GM18511 (cell line): ENCODE measurements at regions not wholly inside any gene's neighbourhood (a gene's known extent, or its start where the extent isn't known, plus 50 kb on each side); places are given as distances from the start of the nearest gene placed in this dataset.

Experiments used
- ATAC-seq: cut with Tn5 transposase; IDR thresholded peaks from one replicate; pipeline ENCODE4 v1.9.1; 2021; ENCODE audit warnings: mild to moderate bottlenecking, moderate library complexity; ENCODE audit not compliant: unreplicated experiment

- no peak for ATAC-seq
Observed at GRCh38 chr2:200171731-200172482, 134.6 kb upstream of the SPATS2L start.

DNA sequence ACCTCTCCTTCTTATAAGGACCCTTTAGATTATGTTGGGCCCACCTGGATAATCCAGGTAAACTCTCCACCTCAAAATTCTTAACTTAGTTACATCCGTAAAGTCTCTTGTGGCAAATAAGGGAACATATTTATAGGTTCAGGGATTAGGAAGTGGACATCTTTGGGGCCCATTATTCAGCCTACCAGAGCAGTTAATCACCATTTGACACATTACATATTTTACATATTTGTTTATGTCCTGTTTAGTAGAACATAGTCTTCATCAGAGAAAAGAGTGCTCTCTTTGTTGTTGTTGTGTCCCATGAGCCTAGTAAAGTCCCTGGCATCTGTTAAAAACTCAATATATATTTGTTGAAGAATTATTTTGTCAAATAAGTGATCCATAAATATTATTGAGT, 134.0 kb upstream of the SPATS2L start:
- ATAC-seq: no peak

DNA sequence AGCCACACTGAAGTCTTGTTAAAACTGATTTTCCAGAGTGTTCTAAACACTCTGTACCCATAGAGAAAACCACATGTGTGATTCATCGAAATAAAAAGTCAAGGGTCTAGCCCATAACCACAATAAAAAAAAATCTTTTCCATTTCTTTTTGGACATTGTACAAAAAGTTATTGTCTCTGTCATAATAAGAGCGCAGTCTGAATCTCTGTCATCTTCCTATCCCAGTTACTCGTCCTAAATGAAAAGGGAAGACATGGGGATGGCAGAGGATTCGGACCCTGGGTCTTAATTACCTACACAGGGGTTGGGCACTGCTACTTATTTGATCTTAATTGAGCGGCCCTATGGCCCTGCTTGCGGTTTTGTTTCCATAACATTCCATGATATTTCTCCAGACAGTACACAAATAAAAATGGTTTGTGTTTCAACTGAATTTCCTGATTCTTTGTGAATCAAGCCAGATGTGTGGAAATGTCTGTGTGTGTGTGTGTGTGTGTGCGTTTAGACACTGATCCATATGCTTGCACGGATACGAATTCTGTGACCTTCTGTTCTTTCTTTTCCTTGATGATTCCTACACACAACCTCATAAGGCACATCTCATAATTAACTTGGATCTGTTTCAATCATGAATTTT, 133.4 kb upstream of the SPATS2L start:
- ATAC-seq: no peak

DNA sequence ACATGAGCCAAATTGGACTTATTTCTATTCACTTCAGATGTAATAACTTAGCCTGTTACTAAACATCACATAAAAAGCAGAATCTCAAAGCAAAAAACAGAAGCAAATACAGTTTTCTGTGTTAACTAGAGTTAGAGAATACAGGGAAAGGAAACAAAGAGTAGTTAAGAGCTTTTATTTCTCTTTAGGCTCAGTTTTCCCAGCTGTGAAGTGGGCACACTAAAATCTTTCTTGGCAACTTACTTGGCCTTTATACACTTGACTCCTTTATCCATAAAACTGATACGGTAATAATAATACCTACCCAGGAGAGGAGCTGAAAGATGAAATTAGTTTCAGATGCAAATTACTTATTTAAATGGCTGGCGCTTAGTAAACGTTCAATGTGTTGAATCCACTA, 132.8 kb upstream of the SPATS2L start:
- no peak for ATAC-seq

DNA sequence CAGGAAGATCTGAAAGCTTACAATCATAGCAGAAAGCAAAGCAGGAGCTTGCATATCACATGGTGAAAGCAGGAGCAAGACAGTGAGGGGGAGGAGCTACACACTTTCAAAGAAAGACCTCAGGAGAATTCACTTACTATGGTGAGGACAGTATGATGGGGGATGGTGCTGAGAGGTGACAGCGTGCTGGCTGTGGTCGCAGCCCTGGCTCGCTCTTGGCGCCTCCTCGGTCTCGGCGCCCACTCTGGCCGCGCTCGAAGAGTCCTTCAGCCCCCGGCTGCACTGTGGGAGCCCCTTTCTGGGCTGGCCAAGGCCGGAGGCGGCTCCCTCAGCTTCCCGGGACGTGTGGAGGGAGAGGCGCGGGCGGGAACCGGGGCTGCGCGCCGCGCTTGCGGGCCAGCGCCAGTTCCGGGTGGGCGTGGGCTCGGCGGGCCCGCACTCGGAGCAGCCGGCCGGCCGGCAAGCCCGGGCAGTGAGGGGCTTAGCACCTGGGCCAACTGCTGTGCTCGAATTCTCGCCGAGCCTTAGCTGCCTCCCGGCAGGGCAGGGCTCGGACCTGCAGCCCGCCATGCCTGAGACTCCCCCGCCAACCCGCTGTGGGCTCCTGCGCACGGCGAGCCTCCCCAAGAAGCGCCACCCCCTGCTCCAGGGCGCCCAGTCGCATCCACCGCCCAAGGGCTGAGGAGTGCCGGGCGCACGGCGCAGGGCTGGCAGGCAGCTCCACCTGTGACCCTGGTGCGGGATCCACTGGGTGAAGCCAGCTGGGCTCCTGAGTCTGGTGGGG, 131.9 kb upstream of the SPATS2L start:
- ATAC-seq: no peak

GRCh38 chr2:200177971-200178911, 128.3 kb upstream of the SPATS2L start:
- ATAC-seq: no peak

DNA sequence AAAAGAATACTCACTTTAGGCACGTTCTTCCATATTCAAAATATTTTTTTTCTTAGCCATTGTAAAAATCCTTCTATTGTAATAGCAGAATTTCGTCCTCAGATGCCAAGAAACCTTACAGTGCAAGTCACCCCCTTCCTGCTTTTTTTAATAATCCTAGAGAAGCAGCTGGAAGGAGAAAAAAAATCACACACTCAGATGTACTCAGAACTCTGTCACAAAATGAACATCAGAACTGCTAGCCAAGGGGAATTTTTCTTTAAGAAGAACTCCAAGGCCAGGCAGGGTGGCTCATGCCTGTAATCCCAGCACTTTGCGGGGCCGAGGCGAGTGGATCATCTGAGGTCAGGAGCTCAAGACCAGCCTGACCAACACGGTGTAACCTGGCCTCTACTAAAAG, 127.3 kb upstream of the SPATS2L start:
- ATAC-seq: no peak

DNA sequence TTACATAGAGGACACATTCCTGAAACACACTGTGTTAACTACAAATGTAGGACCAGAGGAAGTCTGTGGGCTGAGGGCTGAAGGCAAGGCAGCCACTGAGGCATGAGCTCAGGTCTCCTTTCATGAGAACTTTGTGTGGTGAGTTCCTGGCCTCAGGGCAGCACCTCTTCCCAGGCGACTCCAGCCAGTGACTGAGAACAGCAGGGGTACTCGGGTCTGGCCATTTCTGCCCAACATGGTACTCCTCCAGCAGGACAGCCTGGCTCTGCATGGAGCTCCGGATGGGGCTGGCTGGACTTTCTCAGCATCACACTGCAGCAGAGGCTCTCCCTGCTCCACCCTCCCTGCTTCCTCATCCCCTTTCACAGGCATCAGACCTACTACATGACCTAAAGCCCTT, 125.5 kb upstream of the SPATS2L start:
- ATAC-seq: no peak

DNA sequence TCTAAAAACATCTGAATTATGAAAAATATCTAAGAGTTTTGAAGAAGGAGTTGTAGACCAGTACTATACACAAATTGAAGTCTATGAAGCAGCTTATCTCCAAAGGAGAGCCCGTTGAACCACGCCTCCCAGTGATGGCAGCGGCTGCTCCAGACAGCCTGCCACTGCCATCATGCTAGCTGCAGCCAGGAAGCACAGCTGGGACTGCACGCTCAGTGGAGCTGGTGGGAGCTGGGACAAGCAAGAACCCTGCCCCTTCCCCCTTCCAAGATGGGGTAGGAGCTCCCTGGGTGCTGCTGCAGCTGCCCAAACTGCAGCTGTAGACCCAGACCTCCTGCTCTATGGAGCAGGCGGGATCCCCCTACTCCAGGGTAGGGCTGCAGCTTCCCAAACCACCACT, 124.7 kb upstream of the SPATS2L start:
- ATAC-seq: no peak

GRCh38 chr2:200184748-200185627, 121.5 kb upstream of the SPATS2L start:
- ATAC-seq: no peak

DNA sequence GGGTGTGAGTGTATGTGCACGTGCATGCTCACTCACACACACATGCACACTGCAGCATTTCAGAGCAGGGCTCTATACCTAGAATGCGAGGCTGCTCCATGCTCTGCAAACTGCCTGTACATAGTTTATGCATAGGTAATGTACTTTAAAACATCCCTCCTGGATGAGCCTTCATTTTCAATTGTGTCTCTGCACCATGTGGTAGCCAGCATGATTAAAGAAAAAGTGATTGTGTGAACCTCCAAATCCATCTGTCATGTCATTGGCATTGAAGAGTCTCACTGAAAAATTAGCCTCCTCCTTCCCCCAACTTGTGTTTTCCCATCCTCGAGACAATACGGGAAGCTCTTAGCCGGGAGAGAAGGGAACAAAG, 120.9 kb upstream of the SPATS2L start:
- no peak for ATAC-seq

GRCh38 chr2:200186002-200186401, 120.5 kb upstream of the SPATS2L start:
- ATAC-seq: no peak

GRCh38 chr2:200188876-200189275, 117.6 kb upstream of the SPATS2L start:
- ATAC-seq: no peak

DNA sequence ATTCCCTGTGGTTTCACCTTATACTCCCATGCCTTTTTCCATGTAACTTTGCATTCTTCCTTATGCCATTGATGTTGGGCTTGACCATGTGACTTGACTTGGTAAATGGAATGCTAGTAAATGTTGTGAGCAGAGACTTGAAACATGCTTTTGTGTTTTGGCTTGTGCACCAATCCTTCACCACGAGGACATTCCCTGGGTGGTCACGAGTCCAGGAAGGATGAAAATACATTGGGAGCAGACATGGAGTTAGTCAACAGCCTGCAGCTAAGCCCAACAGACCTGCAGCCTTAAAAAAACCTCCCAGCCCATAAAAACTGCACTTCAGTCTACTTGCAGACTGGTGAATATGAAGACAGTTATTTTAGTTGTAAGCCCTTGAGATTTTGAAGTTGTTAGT, 116.5 kb upstream of the SPATS2L start:
- ATAC-seq: no peak

- no peak for ATAC-seq
Observed at GRCh38 chr2:200193331-200193730, 113.2 kb upstream of the SPATS2L start.

- peak; percentile 68 for ATAC-seq
Observed at GRCh38 chr2:200193791-200194190, 112.7 kb upstream of the SPATS2L start.

DNA sequence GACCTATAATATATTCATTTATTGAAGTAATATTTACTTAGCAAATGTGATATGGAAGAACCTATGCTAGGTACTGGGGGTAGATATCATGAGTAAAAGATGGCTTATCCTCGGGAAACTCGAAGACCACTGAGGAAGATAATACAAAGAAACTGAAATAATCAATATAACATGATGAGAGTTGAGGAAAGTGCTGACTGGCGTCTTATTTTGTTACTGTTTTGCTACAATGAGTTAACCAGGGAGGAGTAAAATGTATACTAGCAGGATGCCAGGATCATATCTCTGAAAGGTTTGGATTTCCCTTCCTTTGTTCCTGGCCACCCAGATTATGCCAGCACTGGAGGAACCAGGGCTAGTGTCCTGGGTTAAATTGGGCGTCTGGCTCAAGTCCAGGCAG, 111.7 kb upstream of the SPATS2L start:
- ATAC-seq: no peak

- peak; percentile 70 for ATAC-seq
Observed at GRCh38 chr2:200199005-200199404, 107.5 kb upstream of the SPATS2L start.

DNA sequence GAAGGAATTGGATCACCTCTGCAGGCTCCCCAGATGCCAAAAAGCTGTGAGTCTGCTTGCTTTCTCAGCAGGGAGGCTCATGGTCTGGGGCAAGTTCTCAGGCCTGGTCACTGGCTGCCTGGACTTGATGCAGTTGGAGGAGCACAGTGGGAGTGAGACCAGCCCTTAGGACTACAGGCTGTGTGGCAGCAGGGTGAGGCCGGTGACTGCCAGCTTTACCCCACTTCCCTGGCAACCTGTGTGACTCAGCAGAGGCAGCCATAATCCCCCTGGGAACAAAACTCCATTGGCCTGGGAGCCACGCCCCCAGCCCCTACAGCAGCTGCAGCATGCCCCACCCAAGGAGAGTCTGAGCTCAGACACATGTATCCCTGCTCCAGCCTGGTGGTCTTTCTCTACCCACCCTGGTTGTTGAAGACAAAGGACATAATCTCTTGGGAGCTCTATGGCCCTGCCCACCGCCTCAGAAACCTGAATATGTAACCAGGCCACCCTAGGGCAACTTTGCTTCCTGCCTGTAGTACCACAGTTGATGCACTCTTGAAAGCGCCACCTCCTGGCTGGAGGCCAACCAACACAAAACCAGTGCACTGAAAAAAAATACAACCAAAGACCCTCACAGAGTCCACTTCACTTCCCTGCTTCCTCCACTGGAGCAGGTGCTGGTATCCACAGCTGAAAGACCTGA, 106.8 kb upstream of the SPATS2L start:
- ATAC-seq: peak; percentile 30
